ENCODE measurements at regions not wholly inside any gene's neighbourhood (a gene's known extent, or its start where the extent isn't known, plus 50 kb on each side); places are given as distances from the start of the nearest gene placed in this dataset.

GRCh38 chr7:35446091-35446490 lies 192.2 kb upstream of the TBX20 start:
- no peak overlapping the region for H3K4me3 ChIP-seq
- intact Hi-C loops (cut with DNase I; ENCODE audit: low total_unique reads) (no loop called here), in situ Hi-C loops (cut with MboI; ENCODE audit: low pct_ligation_motif_present in 1 of 4, low pct_unique_long_range_greater_than_20kb in 1 of 4, low sequenced_read_pairs in 3 of 4) (no loop called here)
- no peak overlapping the region for H3K27ac ChIP-seq
- H3K4me1 ChIP-seq: no peaks in the 10 kb centered on the region
- WGBS, 2 donors (ENCODE audit: low coverage in 1 of 2): 76% methylated on average over 5 to 6 of the region's 6 CpGs
- TF ChIP-seq POLR2AphosphoS5 (IDR thresholded peaks at IDR 0.05) (no peak), EP300 (IDR thresholded peaks at IDR 0.05; ENCODE audit: low read depth) (no peak), POLR2A (IDR thresholded peaks at IDR 0.05) (no peak)
- TF ChIP-seq, protein P1, sequence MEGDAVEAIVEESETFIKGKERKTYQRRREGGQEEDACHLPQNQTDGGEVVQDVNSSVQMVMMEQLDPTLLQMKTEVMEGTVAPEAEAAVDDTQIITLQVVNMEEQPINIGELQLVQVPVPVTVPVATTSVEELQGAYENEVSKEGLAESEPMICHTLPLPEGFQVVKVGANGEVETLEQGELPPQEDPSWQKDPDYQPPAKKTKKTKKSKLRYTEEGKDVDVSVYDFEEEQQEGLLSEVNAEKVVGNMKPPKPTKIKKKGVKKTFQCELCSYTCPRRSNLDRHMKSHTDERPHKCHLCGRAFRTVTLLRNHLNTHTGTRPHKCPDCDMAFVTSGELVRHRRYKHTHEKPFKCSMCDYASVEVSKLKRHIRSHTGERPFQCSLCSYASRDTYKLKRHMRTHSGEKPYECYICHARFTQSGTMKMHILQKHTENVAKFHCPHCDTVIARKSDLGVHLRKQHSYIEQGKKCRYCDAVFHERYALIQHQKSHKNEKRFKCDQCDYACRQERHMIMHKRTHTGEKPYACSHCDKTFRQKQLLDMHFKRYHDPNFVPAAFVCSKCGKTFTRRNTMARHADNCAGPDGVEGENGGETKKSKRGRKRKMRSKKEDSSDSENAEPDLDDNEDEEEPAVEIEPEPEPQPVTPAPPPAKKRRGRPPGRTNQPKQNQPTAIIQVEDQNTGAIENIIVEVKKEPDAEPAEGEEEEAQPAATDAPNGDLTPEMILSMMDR (IDR thresholded peaks at IDR 0.05): no peak
- H3K36me3 ChIP-seq: no peaks in the 10 kb centered on the region
- no peaks in the 10 kb centered on the region for H3K27me3 ChIP-seq
- no peak for DNase-seq
- H3K9me3 ChIP-seq: no peaks in the 10 kb centered on the region

DNA sequence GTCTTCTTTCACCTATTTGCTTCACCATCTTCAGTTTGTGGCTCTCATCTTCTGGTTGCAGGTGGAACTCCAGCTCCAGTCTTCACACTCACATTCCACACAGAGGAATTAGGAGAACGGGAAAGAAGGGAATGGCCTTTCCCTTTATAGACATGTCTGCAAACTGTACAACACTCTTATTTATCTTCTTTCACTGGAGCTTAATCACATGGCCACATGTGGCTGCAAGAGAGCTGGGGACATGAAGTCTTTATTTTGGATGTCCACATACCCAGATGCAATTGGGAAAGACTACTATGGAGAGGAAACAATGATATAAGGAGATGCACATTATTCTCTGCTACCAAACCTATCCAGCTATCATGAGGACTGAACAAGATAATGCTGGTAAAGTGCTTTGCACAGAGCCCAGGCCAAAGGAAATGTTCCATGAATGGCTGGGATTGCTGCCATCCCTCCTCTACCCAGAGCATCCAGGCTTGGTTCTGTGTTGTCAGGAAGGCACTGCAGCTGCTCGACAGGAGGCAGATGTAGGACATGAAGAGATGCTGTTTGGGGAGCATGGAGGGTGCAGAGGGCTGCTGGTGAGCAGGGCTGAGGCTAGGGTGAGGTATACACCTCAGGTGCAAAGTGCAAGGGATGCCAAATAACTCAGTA lies 183.8 kb upstream of the TBX20 start:
- no peaks in the 10 kb centered on the region for H3K4me1 ChIP-seq
- DNase-seq: no peak
- in situ Hi-C loops (cut with MboI; ENCODE audit: low pct_ligation_motif_present in 1 of 4, low pct_unique_long_range_greater_than_20kb in 1 of 4, low sequenced_read_pairs in 3 of 4): no loop called here
- H3K27me3 ChIP-seq: no peaks in the 10 kb centered on the region
- no peaks in the 10 kb centered on the region for H3K36me3 ChIP-seq
- intact Hi-C loops (cut with DNase I; ENCODE audit: low total_unique reads): no loop called here
- TF ChIP-seq POLR2AphosphoS5 (IDR thresholded peaks at IDR 0.05): no peak
- TF ChIP-seq EP300 (IDR thresholded peaks at IDR 0.05; ENCODE audit: low read depth): no peak
- TF ChIP-seq, protein P1 (IDR thresholded peaks at IDR 0.05): no peak
- TF ChIP-seq POLR2A (IDR thresholded peaks at IDR 0.05): no peak
- no peak overlapping the region for H3K27ac ChIP-seq
- no peak overlapping the region for H3K4me3 ChIP-seq
- H3K9me3 ChIP-seq: no peaks in the 10 kb centered on the region
- WGBS, 2 donors (ENCODE audit: low coverage in 1 of 2): 58 to 62% methylated on average over 2 of the region's 2 CpGs

DNA sequence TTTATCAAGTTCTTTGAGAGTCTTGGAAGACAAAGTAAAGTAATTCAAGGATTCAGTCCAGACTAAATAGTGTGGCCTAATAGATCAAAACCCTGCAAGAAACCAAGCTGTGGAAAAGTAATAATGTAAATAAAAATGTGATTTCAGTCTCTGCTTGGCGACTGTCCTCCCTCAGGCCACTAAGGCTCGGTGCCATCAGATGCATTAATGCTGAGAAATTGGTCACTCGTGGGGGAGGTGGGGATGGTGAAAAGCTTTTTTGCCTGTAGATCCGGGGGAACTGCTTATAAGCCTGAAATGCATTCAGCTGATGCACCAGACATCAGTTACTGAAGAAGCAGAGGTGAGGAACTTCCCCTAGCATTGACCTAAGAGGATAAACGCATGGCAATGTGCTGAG lies 182.6 kb upstream of the TBX20 start:
- H3K27ac ChIP-seq: no peak overlapping the region
- peaks cover 0 to 1% of the 10 kb centered on the region in 2 donors for H3K9me3 ChIP-seq
- no peak overlapping the region for H3K4me3 ChIP-seq
- H3K36me3 ChIP-seq: no peaks in the 10 kb centered on the region
- no peaks in the 10 kb centered on the region for H3K4me1 ChIP-seq
- in situ Hi-C loops (cut with MboI; ENCODE audit: low pct_ligation_motif_present in 1 of 4, low pct_unique_long_range_greater_than_20kb in 1 of 4, low sequenced_read_pairs in 3 of 4): no loop called here
- intact Hi-C loops (cut with DNase I; ENCODE audit: low total_unique reads): no loop called here
- no peak for DNase-seq
- 60 to 64% methylated on average over 2 to 5 of the region's 5 CpGs for WGBS, 2 donors (ENCODE audit: low coverage in 1 of 2)
- no peak for TF ChIP-seq POLR2A (IDR thresholded peaks at IDR 0.05)
- no peak for TF ChIP-seq POLR2AphosphoS5 (IDR thresholded peaks at IDR 0.05)
- TF ChIP-seq EP300 (IDR thresholded peaks at IDR 0.05; ENCODE audit: low read depth): no peak
- H3K27me3 ChIP-seq: no peaks in the 10 kb centered on the region

GRCh38 chr7:35430547-35431153 lies 176.8 kb upstream of the TBX20 start:
- WGBS, 2 donors (ENCODE audit: low coverage in 1 of 2): 0 to 60% methylated on average over 1 to 7 of the region's 7 CpGs
- Histone ChIP-seq H3K4me3 (no peak overlapping the region), H3K27me3 (no peaks in the 10 kb centered on the region), H3K9me3 (peaks cover 0 to 9% of the 10 kb centered on the region in 2 donors), H3K4me1 (no peaks in the 10 kb centered on the region), H3K27ac (no peak overlapping the region), H3K36me3 (no peaks in the 10 kb centered on the region)
- no peak for DNase-seq
- TF ChIP-seq EP300 (IDR thresholded peaks at IDR 0.05; ENCODE audit: low read depth) (no peak), POLR2A (IDR thresholded peaks at IDR 0.05) (no peak), POLR2AphosphoS5 (IDR thresholded peaks at IDR 0.05) (no peak)
- TF ChIP-seq, protein P1 (IDR thresholded peaks at IDR 0.05): peak in 1 of 5 experiments; percentile 8
- intact Hi-C loops (cut with DNase I; ENCODE audit: low total_unique reads) (no loop called here), in situ Hi-C loops (cut with MboI; ENCODE audit: low pct_ligation_motif_present in 1 of 4, low pct_unique_long_range_greater_than_20kb in 1 of 4, low sequenced_read_pairs in 3 of 4) (no loop called here)

All from transverse colon (tissue), 4 donors.